Neural cell (in vitro differentiated cells): ENCODE measurements at regions not wholly inside any gene's neighbourhood (a gene's known extent, or its start where the extent isn't known, plus 50 kb on each side); places are given as distances from the start of the nearest gene placed in this dataset.

ENCODE experiments used
- CTCF ChIP-seq: fragments of 450-650 bp; IDR thresholded peaks from 2 replicates; pipeline ENCODE4 v1.5.1; 2014; ENCODE audit warnings: antibody characterized with exemption, mild to moderate bottlenecking, moderate library complexity; ENCODE audit not compliant: poor library complexity, severe bottlenecking
- EP300 ChIP-seq: fragments of 450-650 bp; conservative IDR thresholded peaks from 2 replicates; pipeline ENCODE4 v1.6.1; 2014; ENCODE audit warnings: antibody characterized with exemption, mild to moderate bottlenecking, moderate library complexity; ENCODE audit not compliant: poor library complexity, severe bottlenecking
- EZH2 ChIP-seq: fragments of 200-600, 300-800 bp; shearing (Covaris generic), sonication (generic); IDR thresholded peaks from 2 replicates; pipeline ENCODE4 v1.6.1; 2014; ENCODE audit warnings: antibody characterized with exemption, low read length, borderline replicate concordance, mild to moderate bottlenecking; ENCODE audit not compliant: insufficient read depth, poor library complexity, severe bottlenecking
- MXI1 ChIP-seq: fragments of 450-650 bp; conservative IDR thresholded peaks from 2 replicates; pipeline ENCODE4 v1.6.1; 2014; ENCODE audit warnings: antibody characterized with exemption, mild to moderate bottlenecking; ENCODE audit not compliant: poor library complexity, severe bottlenecking
- POLR2AphosphoS5 ChIP-seq: IDR thresholded peaks from 2 replicates; pipeline ENCODE4 v1.6.1; 2012
- RAD21 ChIP-seq: fragments of 450-650 bp; conservative IDR thresholded peaks from 2 replicates; pipeline ENCODE4 v1.6.1; 2014; ENCODE audit warnings: antibody characterized with exemption, mild to moderate bottlenecking, moderate library complexity
- REST ChIP-seq: IDR thresholded peaks from 2 replicates; pipeline ENCODE4 v1.6.1; 2012; ENCODE audit warnings: borderline replicate concordance

DNA sequence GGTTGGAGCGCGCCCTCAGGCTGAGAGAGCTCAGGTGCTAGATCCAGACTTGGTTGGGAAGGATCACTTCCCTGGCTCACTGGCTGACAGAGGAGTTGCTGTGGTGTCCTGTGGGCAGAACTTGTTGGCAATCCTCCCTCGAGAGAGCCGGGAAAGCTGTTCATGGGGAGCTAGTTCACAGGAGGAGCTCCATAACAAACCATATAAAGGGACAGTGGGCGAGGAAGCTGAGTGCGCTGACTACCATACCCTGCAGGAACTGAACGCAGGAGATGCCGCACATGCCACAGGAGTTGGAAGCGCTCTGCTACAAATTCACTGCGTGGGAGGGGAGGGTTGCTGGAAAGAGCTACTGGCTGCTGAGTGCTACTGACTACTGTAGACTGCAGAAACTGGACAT lies 243.2 kb downstream of the OGFRL1 start:
- TF ChIP-seq POLR2AphosphoS5 (no peak), RAD21 (no peak), CTCF (no peak), REST (no peak), EP300 (no peak), EZH2 (no peak), MXI1 (no peak)
